PC-3 (cell line): ENCODE measurements at regions not wholly inside any gene's neighbourhood (a gene's known extent, or its start where the extent isn't known, plus 50 kb on each side); places are given as distances from the start of the nearest gene placed in this dataset.

ENCODE experiments used
- CTCF ChIP-seq: fragments of 300-600 bp; sonication (generic); conservative IDR thresholded peaks from 2 replicates; pipeline ENCODE4 v1.5.1; 2017; ENCODE audit warnings: antibody characterized with exemption, low read depth, mild to moderate bottlenecking, low read length
- EZH2 ChIP-seq: fragments of 300-600 bp; sonication (generic); IDR thresholded peaks from one replicate; pipeline ENCODE4 v1.6.1; 2017; ENCODE audit warnings: antibody characterized with exemption, mild to moderate bottlenecking, low read length; ENCODE audit not compliant: unreplicated experiment

GRCh38 chr7:12890586-12890985 lies 203.2 kb downstream of the ARL4A start:
- no peak for TF ChIP-seq CTCF
- TF ChIP-seq EZH2 = no peak
